DND-41 (cell line): ENCODE measurements at regions not wholly inside any gene's neighbourhood (a gene's known extent, or its start where the extent isn't known, plus 50 kb on each side); places are given as distances from the start of the nearest gene placed in this dataset.

ENCODE experiments used
- CTCF ChIP-seq: IDR thresholded peaks from 2 replicates; pipeline ENCODE4 v1.5.1; 2012; ENCODE audit warnings: borderline replicate concordance, low read length, moderate library complexity, mild to moderate bottlenecking; ENCODE audit not compliant: poor library complexity, severe bottlenecking; ENCODE audit errors: extremely low read depth
- EZH2 ChIP-seq: IDR thresholded peaks from 3 replicates; pipeline ENCODE4 v1.6.1; 2012; ENCODE audit warnings: borderline replicate concordance, low read depth, mild to moderate bottlenecking, moderate library complexity, low read length, inconsistent platforms; ENCODE audit not compliant: severe bottlenecking

- TF ChIP-seq EZH2 (no peak), CTCF (no peak)
Measured at GRCh38 chr9:24460781-24461180, 84.9 kb downstream of the IZUMO3 start.
